Upper lobe of right lung (tissue), 1 donor: ENCODE measurements at regions not wholly inside any gene's neighbourhood (a gene's known extent, or its start where the extent isn't known, plus 50 kb on each side); places are given as distances from the start of the nearest gene placed in this dataset.
A peak's percentile ranks its signal among the peaks of the same experiment; 100 is the strongest.

Experiments
- ATAC-seq: fragments of 200-7000 bp; cut with Tn5 transposase; one replicate; pipeline ENCODE4 v1.9.1; 2020; ENCODE audit warnings: mild to moderate bottlenecking, moderate library complexity
- DNase-seq: peaks from one replicate; pipeline ENCODE4 v3.0.0-alpha.2; 2020
- H3K27ac ChIP-seq: fragments of 200-600 bp; one replicate; pipeline ENCODE4 v1.8.0; 2022
- H3K27me3 ChIP-seq: fragments of 200-600 bp; one replicate; pipeline ENCODE4 v1.8.0; 2022; ENCODE audit warnings: mild to moderate bottlenecking
- H3K36me3 ChIP-seq: fragments of 200-600 bp; one replicate; pipeline ENCODE4 v1.8.0; 2022
- H3K4me1 ChIP-seq: fragments of 200-600 bp; one replicate; pipeline ENCODE4 v1.8.0; 2022
- H3K4me3 ChIP-seq: fragments of 200-600 bp; one replicate; pipeline ENCODE4 v1.8.0; 2022; ENCODE audit warnings: mild to moderate bottlenecking
- H3K9me3 ChIP-seq: fragments of 200-600 bp; one replicate; pipeline ENCODE4 v1.8.0; 2022
- intact Hi-C: fragments of 100-400 bp; cut with DNase I; formaldehyde crosslinking; loops from one replicate; pipeline ENCODE4 v1.11.0; 2022
- TF ChIP-seq, protein P1 (sequence below): fragments of 200-600 bp; IDR thresholded peaks from one replicate; pipeline ENCODE4 v1.8.0; 2022; ENCODE audit warnings: antibody characterized with exemption
- donor health status: DM: no; HTN: yes; CAD: no; lungs with severe emphysema.

- no peaks in the 10 kb centered on the region for H3K4me1 ChIP-seq
- intact Hi-C loops: no loop called here
Observed at GRCh38 chr12:38016602-38017001, 300.0 kb upstream of the ALG10B start.

DNA sequence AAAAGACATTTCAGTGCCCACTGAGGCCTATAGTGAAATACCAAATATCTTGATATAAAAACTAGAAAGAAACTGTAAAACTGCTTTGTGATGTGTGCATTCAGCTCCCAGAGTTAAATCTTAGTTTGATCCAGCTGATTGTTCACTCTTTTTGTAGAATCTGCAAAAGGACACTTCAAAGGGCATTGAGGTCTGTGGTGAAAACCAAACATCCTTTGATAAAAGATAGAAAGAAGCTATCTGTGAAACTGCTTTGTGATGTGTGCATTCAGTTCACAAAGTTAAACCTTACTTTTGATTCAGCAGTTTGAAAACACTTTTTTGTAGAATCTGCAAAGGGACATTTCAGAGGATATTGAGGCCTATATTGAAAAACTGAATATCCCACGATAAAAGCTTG, 290.7 kb upstream of the ALG10B start:
- H3K27me3 ChIP-seq: no peaks in the 10 kb centered on the region
- H3K36me3 ChIP-seq: no peaks in the 10 kb centered on the region
- ATAC-seq (no peak), DNase-seq (no peak)
- H3K4me1 ChIP-seq: no peaks in the 10 kb centered on the region
- peaks cover 23% of the 10 kb centered on the region for H3K9me3 ChIP-seq
- H3K27ac ChIP-seq: no peak overlapping the region
- TF ChIP-seq, protein P1, sequence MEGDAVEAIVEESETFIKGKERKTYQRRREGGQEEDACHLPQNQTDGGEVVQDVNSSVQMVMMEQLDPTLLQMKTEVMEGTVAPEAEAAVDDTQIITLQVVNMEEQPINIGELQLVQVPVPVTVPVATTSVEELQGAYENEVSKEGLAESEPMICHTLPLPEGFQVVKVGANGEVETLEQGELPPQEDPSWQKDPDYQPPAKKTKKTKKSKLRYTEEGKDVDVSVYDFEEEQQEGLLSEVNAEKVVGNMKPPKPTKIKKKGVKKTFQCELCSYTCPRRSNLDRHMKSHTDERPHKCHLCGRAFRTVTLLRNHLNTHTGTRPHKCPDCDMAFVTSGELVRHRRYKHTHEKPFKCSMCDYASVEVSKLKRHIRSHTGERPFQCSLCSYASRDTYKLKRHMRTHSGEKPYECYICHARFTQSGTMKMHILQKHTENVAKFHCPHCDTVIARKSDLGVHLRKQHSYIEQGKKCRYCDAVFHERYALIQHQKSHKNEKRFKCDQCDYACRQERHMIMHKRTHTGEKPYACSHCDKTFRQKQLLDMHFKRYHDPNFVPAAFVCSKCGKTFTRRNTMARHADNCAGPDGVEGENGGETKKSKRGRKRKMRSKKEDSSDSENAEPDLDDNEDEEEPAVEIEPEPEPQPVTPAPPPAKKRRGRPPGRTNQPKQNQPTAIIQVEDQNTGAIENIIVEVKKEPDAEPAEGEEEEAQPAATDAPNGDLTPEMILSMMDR: no peak
- intact Hi-C loops: no loop called here
- H3K4me3 ChIP-seq: no peak overlapping the region

More at GRCh38 chr12:38016602-38017001, 300.0 kb upstream of the ALG10B start:
- H3K9me3 ChIP-seq: peaks cover 12% of the 10 kb centered on the region
- TF ChIP-seq, protein P1: no peak
- H3K4me3 ChIP-seq: no peak overlapping the region
- H3K27ac ChIP-seq: no peak overlapping the region
- no peaks in the 10 kb centered on the region for H3K27me3 ChIP-seq
- DNase-seq (no peak), ATAC-seq (no peak)
- no peaks in the 10 kb centered on the region for H3K36me3 ChIP-seq

- Histone ChIP-seq H3K27me3 (no peaks in the 10 kb centered on the region), H3K9me3 (peaks cover 4% of the 10 kb centered on the region), H3K36me3 (no peaks in the 10 kb centered on the region), H3K4me3 (no peak overlapping the region), H3K27ac (no peak overlapping the region), H3K4me1 (no peaks in the 10 kb centered on the region)
- DNase-seq (no peak), ATAC-seq (no peak)
- TF ChIP-seq, protein P1: no peak
- intact Hi-C loops: no loop called here
Observed at GRCh38 chr12:38053113-38053512, 263.5 kb upstream of the ALG10B start.

GRCh38 chr12:38053655-38054464, 262.7 kb upstream of the ALG10B start:
- TF ChIP-seq, protein P1: peak; percentile 36
- no peaks in the 10 kb centered on the region for H3K4me1 ChIP-seq
- H3K27me3 ChIP-seq: no peaks in the 10 kb centered on the region
- DNase-seq (peak; percentile 80), ATAC-seq (peak; percentile 69)
- no peak overlapping the region for H3K4me3 ChIP-seq
- no peak overlapping the region for H3K27ac ChIP-seq
- intact Hi-C loops: no loop called here
- no peaks in the 10 kb centered on the region for H3K36me3 ChIP-seq
- peaks cover 4% of the 10 kb centered on the region for H3K9me3 ChIP-seq

- no peak for DNase-seq
- Histone ChIP-seq H3K36me3 (no peaks in the 10 kb centered on the region), H3K4me3 (no peak overlapping the region), H3K27me3 (no peaks in the 10 kb centered on the region), H3K9me3 (peaks cover 4% of the 10 kb centered on the region), H3K4me1 (no peaks in the 10 kb centered on the region), H3K27ac (no peak overlapping the region)
- ATAC-seq: no peak
- TF ChIP-seq, protein P1: no peak
- intact Hi-C loops: no loop called here
Observed at GRCh38 chr12:38056701-38057689, 259.6 kb upstream of the ALG10B start.
